ENCODE measurements at regions not wholly inside any gene's neighbourhood (a gene's known extent, or its start where the extent isn't known, plus 50 kb on each side); places are given as distances from the start of the nearest gene placed in this dataset.

DNA sequence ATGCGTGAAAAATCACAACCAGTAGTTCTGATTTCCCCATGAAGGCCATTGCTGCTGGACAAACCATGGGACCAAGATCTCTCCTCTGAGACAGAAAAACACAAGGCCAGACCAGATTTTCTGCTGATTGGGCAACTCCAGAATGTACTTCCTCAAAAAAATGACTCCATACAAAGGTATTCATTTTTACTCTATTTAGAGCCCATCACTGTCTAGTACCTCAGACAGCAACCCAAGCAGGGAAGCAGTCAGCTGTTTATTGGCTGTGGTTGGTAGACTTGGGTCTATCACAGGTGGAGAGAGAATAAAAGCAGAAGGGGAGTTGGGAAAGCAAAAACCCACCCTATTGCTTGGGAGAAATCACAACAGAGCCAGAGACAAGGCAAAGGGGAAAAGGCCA, 219.9 kb downstream of the PIK3C3 start:
- H3K14ac ChIP-seq (ENCODE audit: low read length in 2 of 2) = no peak overlapping the region
- no peak overlapping the region for H2BK120ac ChIP-seq (ENCODE audit: low read depth, low read length)
- no peak overlapping the region for H2BK12ac ChIP-seq (ENCODE audit: low read length in 2 of 2)
- H3K27ac ChIP-seq (ENCODE audit: low read length, poor library complexity, severe bottlenecking) = no peak overlapping the region
- H4K8ac ChIP-seq (ENCODE audit: low read length) = no peak overlapping the region
- H3K4me2 ChIP-seq (ENCODE audit: low read length, poor library complexity, severe bottlenecking) = no peak overlapping the region
- no peak overlapping the region for H3K18ac ChIP-seq (ENCODE audit: low read depth in 1 of 2, low read length in 2 of 2)
- DNase-seq = peak; percentile 44
- H3K79me1 ChIP-seq (replicated peaks; ENCODE audit: low read length, poor library complexity, severe bottlenecking) = no peaks in the 10 kb centered on the region
- H3K4ac ChIP-seq (ENCODE audit: low read depth in 1 of 2, low read length in 2 of 2) = no peak overlapping the region
- H2AK5ac ChIP-seq (ENCODE audit: low read length, severe bottlenecking) = no peak overlapping the region
- no peak overlapping the region for H3K23ac ChIP-seq (ENCODE audit: low read length in 2 of 2)
- no peaks in the 10 kb centered on the region for H3K27me3 ChIP-seq (ENCODE audit: control insufficient read depth in 1 of 2, insufficient read depth in 1 of 2, low read length in 2 of 2)
- H3K4me1 ChIP-seq (ENCODE audit: control insufficient read depth, insufficient read depth, low read depth, low read length) = no peaks in the 10 kb centered on the region
- no peak overlapping the region for H2BK15ac ChIP-seq (ENCODE audit: low read depth, poor library complexity, severe bottlenecking)
- H3K9ac ChIP-seq (ENCODE audit: low read length) = no peak overlapping the region
- no peak overlapping the region for H4K91ac ChIP-seq (ENCODE audit: low read length)
- H3K36me3 ChIP-seq (ENCODE audit: control insufficient read depth in 1 of 2, insufficient read depth in 2 of 2, low read depth in 1 of 2, low read length in 2 of 2) = no peaks in the 10 kb centered on the region
- no peaks in the 10 kb centered on the region for H3K9me3 ChIP-seq (ENCODE audit: control insufficient read depth, low read length)
- WGBS = 87% methylated on average over 1 of the region's 1 CpG
- H3K4me3 ChIP-seq (ENCODE audit: insufficient read depth in 1 of 2, low read depth in 1 of 2, low read length in 2 of 2) = no peak overlapping the region
- no peak overlapping the region for H2AFZ ChIP-seq (ENCODE audit: low read depth, low read length)
- H2BK5ac ChIP-seq (ENCODE audit: low read depth, low read length, poor library complexity, severe bottlenecking) = no peak overlapping the region

DNA sequence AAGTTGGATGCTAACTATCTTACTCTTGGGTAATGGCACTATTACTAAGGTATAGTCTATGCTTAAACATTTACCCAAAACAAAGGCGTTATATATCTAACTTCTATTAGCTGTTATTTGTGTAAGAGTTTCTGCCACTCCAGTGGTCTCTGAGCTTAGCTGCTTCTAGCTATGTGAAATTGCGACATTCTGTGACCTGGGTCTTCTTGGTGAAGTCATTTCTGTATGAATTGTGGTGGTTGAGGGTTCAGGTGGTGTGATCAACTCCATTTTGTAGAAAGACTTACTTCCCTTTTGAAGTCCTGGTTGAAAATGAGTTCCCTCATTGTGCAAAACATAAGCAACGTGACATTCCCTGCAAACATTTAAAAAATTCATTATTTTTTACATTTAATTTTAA, 221.6 kb downstream of the PIK3C3 start:
- no peak overlapping the region for H4K8ac ChIP-seq (ENCODE audit: low read length)
- no peak overlapping the region for H2BK12ac ChIP-seq (ENCODE audit: low read length in 2 of 2)
- DNase-seq = no peak
- no peaks in the 10 kb centered on the region for H3K4me1 ChIP-seq (ENCODE audit: control insufficient read depth, insufficient read depth, low read depth, low read length)
- H3K14ac ChIP-seq (ENCODE audit: low read length in 2 of 2) = no peak overlapping the region
- no peak overlapping the region for H2BK120ac ChIP-seq (ENCODE audit: low read depth, low read length)
- H3K18ac ChIP-seq (ENCODE audit: low read depth in 1 of 2, low read length in 2 of 2) = no peak overlapping the region
- WGBS = 86% methylated on average over 2 of the region's 3 CpGs
- no peak overlapping the region for H3K23ac ChIP-seq (ENCODE audit: low read length in 2 of 2)
- H3K9me3 ChIP-seq (ENCODE audit: control insufficient read depth, low read length) = no peaks in the 10 kb centered on the region
- no peak overlapping the region for H3K4me2 ChIP-seq (ENCODE audit: low read length, poor library complexity, severe bottlenecking)
- H2AFZ ChIP-seq (ENCODE audit: low read depth, low read length) = no peak overlapping the region
- H3K36me3 ChIP-seq (ENCODE audit: control insufficient read depth in 1 of 2, insufficient read depth in 2 of 2, low read depth in 1 of 2, low read length in 2 of 2) = no peaks in the 10 kb centered on the region
- H3K27me3 ChIP-seq (ENCODE audit: control insufficient read depth in 1 of 2, insufficient read depth in 1 of 2, low read length in 2 of 2) = no peaks in the 10 kb centered on the region
- no peak overlapping the region for H3K27ac ChIP-seq (ENCODE audit: low read length, poor library complexity, severe bottlenecking)
- no peak overlapping the region for H2BK15ac ChIP-seq (ENCODE audit: low read depth, poor library complexity, severe bottlenecking)
- H2AK5ac ChIP-seq (ENCODE audit: low read length, severe bottlenecking) = no peak overlapping the region
- H2BK5ac ChIP-seq (ENCODE audit: low read depth, low read length, poor library complexity, severe bottlenecking) = no peak overlapping the region
- H3K4ac ChIP-seq (ENCODE audit: low read depth in 1 of 2, low read length in 2 of 2) = no peak overlapping the region
- no peak overlapping the region for H3K4me3 ChIP-seq (ENCODE audit: insufficient read depth in 1 of 2, low read depth in 1 of 2, low read length in 2 of 2)
- no peaks in the 10 kb centered on the region for H3K79me1 ChIP-seq (replicated peaks; ENCODE audit: low read length, poor library complexity, severe bottlenecking)
- no peak overlapping the region for H4K91ac ChIP-seq (ENCODE audit: low read length)
- H3K9ac ChIP-seq (ENCODE audit: low read length) = no peak overlapping the region

DNA sequence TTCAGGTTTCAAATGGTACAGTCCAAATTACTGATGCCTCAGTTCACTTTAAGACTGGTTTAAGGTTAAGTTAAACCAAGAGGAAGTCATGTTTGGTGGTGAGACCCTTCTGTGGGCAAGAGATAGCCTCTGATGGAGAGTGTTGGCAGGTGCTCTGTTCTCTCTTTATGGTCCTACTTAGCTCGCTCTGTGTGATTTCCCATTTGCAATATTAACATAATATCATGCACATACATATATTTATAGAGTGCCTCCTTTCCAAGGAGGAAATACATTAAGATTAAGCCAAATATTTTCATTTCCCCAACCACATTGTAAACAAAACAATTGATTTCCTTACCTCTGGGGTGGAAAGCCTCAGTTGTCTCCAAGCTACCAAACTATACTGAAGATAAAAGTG, 222.4 kb downstream of the PIK3C3 start:
- no peak overlapping the region for H3K9ac ChIP-seq (ENCODE audit: low read length)
- WGBS = 100% methylated on average over 1 of the region's 1 CpG

DNA sequence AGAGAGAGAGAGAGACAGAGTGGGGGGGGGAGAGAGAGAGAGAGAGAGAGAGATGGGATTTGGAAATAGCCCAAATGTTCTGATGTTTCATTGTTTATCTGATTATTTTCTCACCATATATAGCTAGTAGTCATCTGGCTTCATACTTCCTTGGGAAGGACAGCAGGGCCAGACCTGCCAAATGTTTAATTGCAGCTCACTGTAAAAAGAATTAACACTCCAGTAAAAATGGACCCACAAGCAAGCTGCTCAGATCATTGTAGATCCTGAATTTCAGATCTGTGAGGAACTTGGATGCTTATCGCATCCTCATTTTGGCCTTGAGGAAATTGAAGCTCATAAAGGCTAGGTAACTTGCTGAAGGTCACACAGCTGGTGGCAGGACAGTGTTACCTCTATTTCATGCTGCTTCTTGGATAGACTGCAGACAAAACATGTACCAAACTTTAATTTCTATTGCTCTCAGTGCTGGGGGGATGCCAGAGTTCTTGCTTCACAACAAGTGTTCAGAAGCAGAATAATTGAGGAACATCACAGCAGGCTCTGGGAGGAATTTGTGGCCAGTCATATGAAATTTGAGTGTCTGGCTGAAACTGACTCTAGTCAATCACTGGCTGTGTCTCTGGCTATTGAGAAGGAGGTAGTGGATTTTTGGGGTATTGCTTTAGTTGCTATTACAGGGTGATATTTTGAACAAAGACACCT, 223.5 kb downstream of the PIK3C3 start:
- Histone ChIP-seq H3K9me3 (ENCODE audit: control insufficient read depth, low read length) (no peaks in the 10 kb centered on the region), H3K14ac (ENCODE audit: low read length in 2 of 2) (no peak overlapping the region), H2BK120ac (ENCODE audit: low read depth, low read length) (no peak overlapping the region), H3K4me2 (ENCODE audit: low read length, poor library complexity, severe bottlenecking) (no peak overlapping the region), H2BK5ac (ENCODE audit: low read depth, low read length, poor library complexity, severe bottlenecking) (no peak overlapping the region), H3K4me1 (ENCODE audit: control insufficient read depth, insufficient read depth, low read depth, low read length) (peaks cover 2% of the 10 kb centered on the region), H4K8ac (ENCODE audit: low read length) (no peak overlapping the region), H3K27me3 (ENCODE audit: control insufficient read depth in 1 of 2, insufficient read depth in 1 of 2, low read length in 2 of 2) (no peaks in the 10 kb centered on the region), H2AFZ (ENCODE audit: low read depth, low read length) (no peak overlapping the region), H3K27ac (ENCODE audit: low read length, poor library complexity, severe bottlenecking) (no peak overlapping the region), H3K18ac (ENCODE audit: low read depth in 1 of 2, low read length in 2 of 2) (no peak overlapping the region), H3K4me3 (ENCODE audit: insufficient read depth in 1 of 2, low read depth in 1 of 2, low read length in 2 of 2) (no peak overlapping the region), H3K79me1 (replicated peaks; ENCODE audit: low read length, poor library complexity, severe bottlenecking) (no peaks in the 10 kb centered on the region), H2BK15ac (ENCODE audit: low read depth, poor library complexity, severe bottlenecking) (no peak overlapping the region), H3K23ac (ENCODE audit: low read length in 2 of 2) (no peak overlapping the region), H3K36me3 (ENCODE audit: control insufficient read depth in 1 of 2, insufficient read depth in 2 of 2, low read depth in 1 of 2, low read length in 2 of 2) (no peaks in the 10 kb centered on the region), H3K4ac (ENCODE audit: low read depth in 1 of 2, low read length in 2 of 2) (no peak overlapping the region), H2BK12ac (ENCODE audit: low read length in 2 of 2) (no peak overlapping the region), H4K91ac (ENCODE audit: low read length) (no peak overlapping the region), H3K9ac (ENCODE audit: low read length) (no peak overlapping the region), H2AK5ac (ENCODE audit: low read length, severe bottlenecking) (no peak overlapping the region)
- DNase-seq = no peak
- 93% methylated on average over 1 of the region's 1 CpG for WGBS

More for the DNA sequence above, 222.4 kb downstream of the PIK3C3 start:
- Histone ChIP-seq H2AK5ac (ENCODE audit: low read length, severe bottlenecking) (no peak overlapping the region), H4K8ac (ENCODE audit: low read length) (no peak overlapping the region), H3K14ac (ENCODE audit: low read length in 2 of 2) (no peak overlapping the region), H4K91ac (ENCODE audit: low read length) (no peak overlapping the region), H3K4me3 (ENCODE audit: insufficient read depth in 1 of 2, low read depth in 1 of 2, low read length in 2 of 2) (no peak overlapping the region), H3K79me1 (replicated peaks; ENCODE audit: low read length, poor library complexity, severe bottlenecking) (no peaks in the 10 kb centered on the region), H3K4me1 (ENCODE audit: control insufficient read depth, insufficient read depth, low read depth, low read length) (no peaks in the 10 kb centered on the region), H3K4me2 (ENCODE audit: low read length, poor library complexity, severe bottlenecking) (no peak overlapping the region), H3K4ac (ENCODE audit: low read depth in 1 of 2, low read length in 2 of 2) (no peak overlapping the region), H3K9me3 (ENCODE audit: control insufficient read depth, low read length) (no peaks in the 10 kb centered on the region), H2BK12ac (ENCODE audit: low read length in 2 of 2) (no peak overlapping the region), H3K18ac (ENCODE audit: low read depth in 1 of 2, low read length in 2 of 2) (no peak overlapping the region), H2BK15ac (ENCODE audit: low read depth, poor library complexity, severe bottlenecking) (no peak overlapping the region), H3K36me3 (ENCODE audit: control insufficient read depth in 1 of 2, insufficient read depth in 2 of 2, low read depth in 1 of 2, low read length in 2 of 2) (no peaks in the 10 kb centered on the region), H3K27me3 (ENCODE audit: control insufficient read depth in 1 of 2, insufficient read depth in 1 of 2, low read length in 2 of 2) (no peaks in the 10 kb centered on the region), H3K27ac (ENCODE audit: low read length, poor library complexity, severe bottlenecking) (no peak overlapping the region), H2AFZ (ENCODE audit: low read depth, low read length) (no peak overlapping the region), H2BK5ac (ENCODE audit: low read depth, low read length, poor library complexity, severe bottlenecking) (no peak overlapping the region), H2BK120ac (ENCODE audit: low read depth, low read length) (no peak overlapping the region), H3K23ac (ENCODE audit: low read length in 2 of 2) (no peak overlapping the region)
- DNase-seq = no peak

All from mesenchymal stem cell (in vitro differentiated cells and primary cell).